OCI-LY7 (cell line): ENCODE measurements at regions not wholly inside any gene's neighbourhood (a gene's known extent, or its start where the extent isn't known, plus 50 kb on each side); places are given as distances from the start of the nearest gene placed in this dataset.

Source experiments
- BruUV-seq: library from RNA; stranded (reverse); fragments of 400-500 nt; replicated peaks from 2 replicates; lab custom pipeline; 2021; lab: Mats Ljungman, UMichigan
- CTCF ChIA-PET: fragments of 300-600 bp; sonication (Branson Sonifier 250); formaldehyde crosslinking; loops from one replicate; lab custom pipeline; 2022; ENCODE audit warnings: antibody characterized with exemption; ENCODE audit not compliant: unreplicated experiment; lab: Charles Lee
- POLR2A ChIA-PET: fragments of 300-600 bp; sonication (Branson Sonifier 250); formaldehyde crosslinking; loops from one replicate; lab custom pipeline; 2022; ENCODE audit warnings: antibody characterized with exemption; lab: Charles Lee
- DNase-seq: peaks from one replicate; pipeline ENCODE4 v3.0.0-alpha.2; 2015; ENCODE audit warnings: low spot score
- H2AFZ ChIP-seq: fragments of 200-600 bp; sonication (generic), shearing (Covaris generic); 2 replicates; pipeline ENCODE4 v1.6.1; 2014; ENCODE audit warnings: mild to moderate bottlenecking, antibody characterized with exemption, low read length, moderate library complexity
- H3K27ac ChIP-seq: fragments of 200-600 bp; sonication (generic); 2 replicates; pipeline ENCODE4 v1.5.1; 2014; ENCODE audit warnings: mixed run types, low read depth, mild to moderate bottlenecking, moderate library complexity, low read length, inconsistent platforms; ENCODE audit not compliant: poor library complexity, severe bottlenecking
- H3K36me3 ChIP-seq: fragments of 200-600 bp; sonication (generic); 2 replicates; pipeline ENCODE4 v1.6.1; 2014; ENCODE audit warnings: mild to moderate bottlenecking, antibody characterized with exemption, low read length, moderate library complexity, mixed read lengths; ENCODE audit not compliant: insufficient read depth
- H3K4me1 ChIP-seq: fragments of 200-600 bp; sonication (generic); 2 replicates; pipeline ENCODE4 v1.5.1; 2014; ENCODE audit warnings: mild to moderate bottlenecking, low read length; ENCODE audit not compliant: insufficient read depth, poor library complexity, severe bottlenecking
- H3K4me2 ChIP-seq: fragments of 200-600 bp; sonication (generic); 2 replicates; pipeline ENCODE4 v1.6.1; 2014; ENCODE audit warnings: mild to moderate bottlenecking, low read length
- H3K4me3 ChIP-seq: fragments of 200-600 bp; sonication (generic); 2 replicates; pipeline ENCODE4 v1.5.1; 2014; ENCODE audit warnings: mild to moderate bottlenecking, low read depth, low read length; ENCODE audit not compliant: poor library complexity, severe bottlenecking
- H3K79me2 ChIP-seq: fragments of 200-600 bp; sonication (generic); 2 replicates; pipeline ENCODE4 v1.6.1; 2016; ENCODE audit warnings: low read depth, mild to moderate bottlenecking, low read length, moderate library complexity, mixed read lengths; ENCODE audit not compliant: insufficient read depth
- H3K9me2 ChIP-seq: fragments of 200-600 bp; sonication (generic); 2 replicates; pipeline ENCODE4 v1.6.1; 2016; ENCODE audit warnings: mild to moderate bottlenecking, low read length, mixed read lengths; ENCODE audit not compliant: insufficient read depth
- H3K9me3 ChIP-seq: fragments of 200-600 bp; sonication (generic); 2 replicates; pipeline ENCODE4 v1.6.1; 2014; ENCODE audit warnings: mild to moderate bottlenecking, mixed run types, low read length, mixed read lengths
- H4K20me1 ChIP-seq: fragments of 200-600 bp; sonication (generic); 2 replicates; pipeline ENCODE4 v1.6.1; 2014; ENCODE audit warnings: mild to moderate bottlenecking, antibody characterized with exemption, low read length, moderate library complexity, mixed read lengths; ENCODE audit not compliant: insufficient read depth
- CTCF ChIP-seq: fragments of 200-600 bp; sonication (generic); conservative IDR thresholded peaks from 2 replicates; pipeline ENCODE4 v1.5.1; 2014; ENCODE audit warnings: mild to moderate bottlenecking, antibody characterized with exemption, low read length, moderate library complexity, mixed read lengths
- EZH2phosphoT487 ChIP-seq: fragments of 200-600 bp; sonication (generic); IDR thresholded peaks from 2 replicates; pipeline ENCODE4 v1.6.1; 2018; ENCODE audit warnings: low read depth, borderline replicate concordance, mild to moderate bottlenecking, mixed run types, antibody characterized with exemption, low read length, moderate library complexity, mixed read lengths
- intact Hi-C: fragments of 100-400 bp; cut with micrococcal nuclease; formaldehyde crosslinking; loops from one replicate; pipeline ENCODE4 v1.10.0; 2022; ENCODE audit not compliant: unreplicated experiment

GRCh38 chrX:920234-920799, 289.7 kb downstream of the SHOX start:
- no peak for TF ChIP-seq EZH2phosphoT487
- TF ChIP-seq CTCF = no peak
- POLR2A ChIA-PET = no interaction called here
- no peak overlapping the region for H3K4me3 ChIP-seq
- H3K79me2 ChIP-seq = no peaks in the 10 kb centered on the region
- no peaks in the 10 kb centered on the region for H3K36me3 ChIP-seq
- intact Hi-C loops = no loop called here
- no peak overlapping the region for H3K4me2 ChIP-seq
- no peaks in the 10 kb centered on the region for H4K20me1 ChIP-seq
- no peaks in the 10 kb centered on the region for H3K4me1 ChIP-seq
- BruUV-seq = no TSS peak
- H3K27ac ChIP-seq = no peak overlapping the region
- H2AFZ ChIP-seq = no peak overlapping the region
- CTCF ChIA-PET = no interaction called here
- no peaks in the 10 kb centered on the region for H3K9me2 ChIP-seq
- H3K9me3 ChIP-seq = no peaks in the 10 kb centered on the region
- no peak for DNase-seq

- ChIA-PET POLR2A (no interaction called here), CTCF (no interaction called here)
- H2AFZ ChIP-seq = no peak overlapping the region
- no peaks in the 10 kb centered on the region for H3K79me2 ChIP-seq
- no peaks in the 10 kb centered on the region for H4K20me1 ChIP-seq
- no TSS peak for BruUV-seq
- H3K4me1 ChIP-seq = no peaks in the 10 kb centered on the region
- no peak overlapping the region for H3K27ac ChIP-seq
- H3K4me3 ChIP-seq = no peak overlapping the region
- DNase-seq = no peak
- no peaks in the 10 kb centered on the region for H3K9me2 ChIP-seq
- no peaks in the 10 kb centered on the region for H3K36me3 ChIP-seq
- intact Hi-C loops = no loop called here
- H3K4me2 ChIP-seq = no peak overlapping the region
- TF ChIP-seq EZH2phosphoT487 (no peak), CTCF (no peak)
- no peaks in the 10 kb centered on the region for H3K9me3 ChIP-seq
Measured at GRCh38 chrX:916230-916599, 285.6 kb downstream of the SHOX start.

GRCh38 chrX:915427-916229, 285.0 kb downstream of the SHOX start:
- Histone ChIP-seq H3K9me2 (no peaks in the 10 kb centered on the region), H3K27ac (no peak overlapping the region), H3K4me1 (no peaks in the 10 kb centered on the region), H2AFZ (no peak overlapping the region), H3K79me2 (no peaks in the 10 kb centered on the region), H3K36me3 (no peaks in the 10 kb centered on the region), H3K4me3 (no peak overlapping the region), H4K20me1 (no peaks in the 10 kb centered on the region), H3K9me3 (no peaks in the 10 kb centered on the region), H3K4me2 (no peak overlapping the region)
- ChIA-PET CTCF (no interaction called here), POLR2A (no interaction called here)
- intact Hi-C loops = no loop called here
- no peak for DNase-seq
- no TSS peak for BruUV-seq
- TF ChIP-seq EZH2phosphoT487 (no peak), CTCF (no peak)
